ENCODE measurements at regions not wholly inside any gene's neighbourhood (a gene's known extent, or its start where the extent isn't known, plus 50 kb on each side); places are given as distances from the start of the nearest gene placed in this dataset.

DNA sequence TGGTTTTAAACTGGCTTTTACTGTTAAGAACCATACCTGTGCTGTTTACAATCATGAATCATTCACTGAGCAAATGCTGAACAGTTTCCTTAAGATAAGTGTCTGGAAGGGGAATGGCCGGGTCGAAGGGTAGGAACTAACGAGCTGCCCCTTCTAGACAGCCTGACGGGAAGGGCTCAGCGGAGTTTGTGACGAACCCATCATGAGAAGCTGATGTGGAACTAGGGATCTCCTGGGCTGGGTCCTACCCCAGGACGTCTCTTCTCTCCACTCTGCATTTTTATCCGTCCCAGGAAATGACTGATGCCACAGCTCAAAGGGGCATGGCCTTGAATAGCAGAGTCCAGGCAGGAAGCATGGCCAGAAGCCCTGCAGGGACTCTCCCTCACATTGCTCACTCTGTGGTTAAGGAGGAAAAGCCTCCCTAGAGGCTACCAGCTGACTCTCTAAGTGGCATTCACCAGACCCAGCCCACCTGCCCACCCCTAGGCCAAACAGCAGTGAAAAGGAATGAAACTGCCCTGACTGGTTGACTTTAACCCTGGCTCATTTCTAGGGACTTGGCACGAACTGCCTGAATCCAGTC, 112.0 kb downstream of the PFKFB3 start:
- ATAC-seq (no peak), DNase-seq (ENCODE audit: low spot score) (no peak)
- Mint-ChIP-seq H3K27ac (no peak overlapping the region), H3K27me3 (ENCODE audit: low read depth) (no peaks in the 10 kb centered on the region; the same call in 1 of the 2 replicates), H3K36me3 (peaks cover 5% of the 10 kb centered on the region), H3K4me3 (no peak overlapping the region), H3K4me1 (peaks cover 5% of the 10 kb centered on the region), H3K9me3 (peaks cover 7% of the 10 kb centered on the region; the same call in 1 of the 2 replicates)
- ChIA-PET CTCF (interaction anchor here (2.4 kb wide), 1 partner anchor 87 kb away, joined by 11 read pairs; no protein-coding TSS in a partner anchor), POLR2A (no interaction called here)
- no peak for TF ChIP-seq OVOL2 (CRISPR knock-in tag; IDR thresholded peaks at IDR 0.05; ENCODE audit: borderline replicate concordance)
- no peak for TF ChIP-seq ZBTB21 (CRISPR knock-in tag; IDR thresholded peaks at IDR 0.05; ENCODE audit: borderline replicate concordance)
- TF ChIP-seq MXD4 (CRISPR knock-in tag; IDR thresholded peaks at IDR 0.05; ENCODE audit: borderline replicate concordance), result no peak
- TF ChIP-seq, protein P1, sequence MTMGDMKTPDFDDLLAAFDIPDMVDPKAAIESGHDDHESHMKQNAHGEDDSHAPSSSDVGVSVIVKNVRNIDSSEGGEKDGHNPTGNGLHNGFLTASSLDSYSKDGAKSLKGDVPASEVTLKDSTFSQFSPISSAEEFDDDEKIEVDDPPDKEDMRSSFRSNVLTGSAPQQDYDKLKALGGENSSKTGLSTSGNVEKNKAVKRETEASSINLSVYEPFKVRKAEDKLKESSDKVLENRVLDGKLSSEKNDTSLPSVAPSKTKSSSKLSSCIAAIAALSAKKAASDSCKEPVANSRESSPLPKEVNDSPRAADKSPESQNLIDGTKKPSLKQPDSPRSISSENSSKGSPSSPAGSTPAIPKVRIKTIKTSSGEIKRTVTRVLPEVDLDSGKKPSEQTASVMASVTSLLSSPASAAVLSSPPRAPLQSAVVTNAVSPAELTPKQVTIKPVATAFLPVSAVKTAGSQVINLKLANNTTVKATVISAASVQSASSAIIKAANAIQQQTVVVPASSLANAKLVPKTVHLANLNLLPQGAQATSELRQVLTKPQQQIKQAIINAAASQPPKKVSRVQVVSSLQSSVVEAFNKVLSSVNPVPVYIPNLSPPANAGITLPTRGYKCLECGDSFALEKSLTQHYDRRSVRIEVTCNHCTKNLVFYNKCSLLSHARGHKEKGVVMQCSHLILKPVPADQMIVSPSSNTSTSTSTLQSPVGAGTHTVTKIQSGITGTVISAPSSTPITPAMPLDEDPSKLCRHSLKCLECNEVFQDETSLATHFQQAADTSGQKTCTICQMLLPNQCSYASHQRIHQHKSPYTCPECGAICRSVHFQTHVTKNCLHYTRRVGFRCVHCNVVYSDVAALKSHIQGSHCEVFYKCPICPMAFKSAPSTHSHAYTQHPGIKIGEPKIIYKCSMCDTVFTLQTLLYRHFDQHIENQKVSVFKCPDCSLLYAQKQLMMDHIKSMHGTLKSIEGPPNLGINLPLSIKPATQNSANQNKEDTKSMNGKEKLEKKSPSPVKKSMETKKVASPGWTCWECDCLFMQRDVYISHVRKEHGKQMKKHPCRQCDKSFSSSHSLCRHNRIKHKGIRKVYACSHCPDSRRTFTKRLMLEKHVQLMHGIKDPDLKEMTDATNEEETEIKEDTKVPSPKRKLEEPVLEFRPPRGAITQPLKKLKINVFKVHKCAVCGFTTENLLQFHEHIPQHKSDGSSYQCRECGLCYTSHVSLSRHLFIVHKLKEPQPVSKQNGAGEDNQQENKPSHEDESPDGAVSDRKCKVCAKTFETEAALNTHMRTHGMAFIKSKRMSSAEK (CRISPR knock-in tag; IDR thresholded peaks at IDR 0.05; ENCODE audit: borderline replicate concordance), result no peak
- no peak for TF ChIP-seq CREB1 (CRISPR knock-in tag; IDR thresholded peaks at IDR 0.05)
- TF ChIP-seq, protein P2, sequence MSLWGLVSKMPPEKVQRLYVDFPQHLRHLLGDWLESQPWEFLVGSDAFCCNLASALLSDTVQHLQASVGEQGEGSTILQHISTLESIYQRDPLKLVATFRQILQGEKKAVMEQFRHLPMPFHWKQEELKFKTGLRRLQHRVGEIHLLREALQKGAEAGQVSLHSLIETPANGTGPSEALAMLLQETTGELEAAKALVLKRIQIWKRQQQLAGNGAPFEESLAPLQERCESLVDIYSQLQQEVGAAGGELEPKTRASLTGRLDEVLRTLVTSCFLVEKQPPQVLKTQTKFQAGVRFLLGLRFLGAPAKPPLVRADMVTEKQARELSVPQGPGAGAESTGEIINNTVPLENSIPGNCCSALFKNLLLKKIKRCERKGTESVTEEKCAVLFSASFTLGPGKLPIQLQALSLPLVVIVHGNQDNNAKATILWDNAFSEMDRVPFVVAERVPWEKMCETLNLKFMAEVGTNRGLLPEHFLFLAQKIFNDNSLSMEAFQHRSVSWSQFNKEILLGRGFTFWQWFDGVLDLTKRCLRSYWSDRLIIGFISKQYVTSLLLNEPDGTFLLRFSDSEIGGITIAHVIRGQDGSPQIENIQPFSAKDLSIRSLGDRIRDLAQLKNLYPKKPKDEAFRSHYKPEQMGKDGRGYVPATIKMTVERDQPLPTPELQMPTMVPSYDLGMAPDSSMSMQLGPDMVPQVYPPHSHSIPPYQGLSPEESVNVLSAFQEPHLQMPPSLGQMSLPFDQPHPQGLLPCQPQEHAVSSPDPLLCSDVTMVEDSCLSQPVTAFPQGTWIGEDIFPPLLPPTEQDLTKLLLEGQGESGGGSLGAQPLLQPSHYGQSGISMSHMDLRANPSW (CRISPR knock-in tag; conservative IDR thresholded peaks at IDR 0.05; ENCODE audit: low read depth), result no peak
- TF ChIP-seq, protein P3, sequence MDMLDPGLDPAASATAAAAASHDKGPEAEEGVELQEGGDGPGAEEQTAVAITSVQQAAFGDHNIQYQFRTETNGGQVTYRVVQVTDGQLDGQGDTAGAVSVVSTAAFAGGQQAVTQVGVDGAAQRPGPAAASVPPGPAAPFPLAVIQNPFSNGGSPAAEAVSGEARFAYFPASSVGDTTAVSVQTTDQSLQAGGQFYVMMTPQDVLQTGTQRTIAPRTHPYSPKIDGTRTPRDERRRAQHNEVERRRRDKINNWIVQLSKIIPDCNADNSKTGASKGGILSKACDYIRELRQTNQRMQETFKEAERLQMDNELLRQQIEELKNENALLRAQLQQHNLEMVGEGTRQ (CRISPR knock-in tag; IDR thresholded peaks at IDR 0.05), result no peak
- TF ChIP-seq, protein P4, sequence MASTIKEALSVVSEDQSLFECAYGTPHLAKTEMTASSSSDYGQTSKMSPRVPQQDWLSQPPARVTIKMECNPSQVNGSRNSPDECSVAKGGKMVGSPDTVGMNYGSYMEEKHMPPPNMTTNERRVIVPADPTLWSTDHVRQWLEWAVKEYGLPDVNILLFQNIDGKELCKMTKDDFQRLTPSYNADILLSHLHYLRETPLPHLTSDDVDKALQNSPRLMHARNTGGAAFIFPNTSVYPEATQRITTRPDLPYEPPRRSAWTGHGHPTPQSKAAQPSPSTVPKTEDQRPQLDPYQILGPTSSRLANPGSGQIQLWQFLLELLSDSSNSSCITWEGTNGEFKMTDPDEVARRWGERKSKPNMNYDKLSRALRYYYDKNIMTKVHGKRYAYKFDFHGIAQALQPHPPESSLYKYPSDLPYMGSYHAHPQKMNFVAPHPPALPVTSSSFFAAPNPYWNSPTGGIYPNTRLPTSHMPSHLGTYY (CRISPR knock-in tag; IDR thresholded peaks at IDR 0.05), result no peak
- TF ChIP-seq, protein P5, sequence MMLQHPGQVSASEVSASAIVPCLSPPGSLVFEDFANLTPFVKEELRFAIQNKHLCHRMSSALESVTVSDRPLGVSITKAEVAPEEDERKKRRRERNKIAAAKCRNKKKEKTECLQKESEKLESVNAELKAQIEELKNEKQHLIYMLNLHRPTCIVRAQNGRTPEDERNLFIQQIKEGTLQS (CRISPR knock-in tag; conservative IDR thresholded peaks at IDR 0.05), result no peak
- no peak for TF ChIP-seq TCF7 (CRISPR knock-in tag; IDR thresholded peaks at IDR 0.05; ENCODE audit: low read depth)
- TF ChIP-seq ZNF396 (CRISPR knock-in tag; IDR thresholded peaks at IDR 0.05; ENCODE audit: borderline replicate concordance), result no peak
- TF ChIP-seq RELA (CRISPR knock-in tag; IDR thresholded peaks at IDR 0.05; ENCODE audit: borderline replicate concordance), result no peak
- no peak for TF ChIP-seq ZNF423 (CRISPR knock-in tag; IDR thresholded peaks at IDR 0.05)
- TF ChIP-seq FOXK1 (CRISPR knock-in tag; IDR thresholded peaks at IDR 0.05), result no peak
- no peak for TF ChIP-seq NR1H2 (CRISPR knock-in tag; IDR thresholded peaks at IDR 0.05)
- no peak for TF ChIP-seq ELF4 (CRISPR knock-in tag; IDR thresholded peaks at IDR 0.05; ENCODE audit: low read depth)
